HG02852 (cell line): ENCODE measurements at regions not wholly inside any gene's neighbourhood (a gene's known extent, or its start where the extent isn't known, plus 50 kb on each side); places are given as distances from the start of the nearest gene placed in this dataset.
"Not testable (repeated sequence)": the region's sequence is repeated elsewhere in the genome, so short reads cannot be mapped to it uniquely, and the experiment has no call there.

ENCODE experiments used
- ATAC-seq: cut with Tn5 transposase; IDR thresholded peaks from one replicate; pipeline ENCODE4 v1.9.1; 2021; ENCODE audit warnings: mild to moderate bottlenecking, moderate library complexity; ENCODE audit not compliant: unreplicated experiment

GRCh38 chr3:175989161-175989560, 1130.0 kb downstream of the NAALADL2 start:
- ATAC-seq, result no peak

- no peak for ATAC-seq
These were observed 1129.3 kb downstream of the NAALADL2 start for GRCh38 chr3:175988401-175988800.

- ATAC-seq, result no peak
These were observed 1126.6 kb downstream of the NAALADL2 start for GRCh38 chr3:175985781-175986180.

GRCh38 chr3:175983379-175983778, 1124.2 kb downstream of the NAALADL2 start:
- no peak for ATAC-seq

- ATAC-seq, result no peak
These were observed 1121.5 kb downstream of the NAALADL2 start for GRCh38 chr3:175980486-175981090.

- no peak for ATAC-seq
These were observed 1119.0 kb downstream of the NAALADL2 start for GRCh38 chr3:175977968-175978752.

GRCh38 chr3:175969456-175969855, 1110.3 kb downstream of the NAALADL2 start:
- ATAC-seq, result no peak

- ATAC-seq, result no peak
These were observed 1105.9 kb downstream of the NAALADL2 start for GRCh38 chr3:175965036-175965435.

- ATAC-seq, result no peak
These were observed 1098.3 kb downstream of the NAALADL2 start for GRCh38 chr3:175957427-175957826.

GRCh38 chr3:175956964-175957363, 1097.8 kb downstream of the NAALADL2 start:
- no peak for ATAC-seq

GRCh38 chr3:175951047-175951694, 1092.0 kb downstream of the NAALADL2 start:
- no peak for ATAC-seq

- no peak for ATAC-seq
These were observed 1088.9 kb downstream of the NAALADL2 start for GRCh38 chr3:175948041-175948440.

- ATAC-seq, result no peak
These were observed 1082.2 kb downstream of the NAALADL2 start for GRCh38 chr3:175941352-175941751.

- ATAC-seq, result no peak
These were observed 1081.7 kb downstream of the NAALADL2 start for GRCh38 chr3:175940881-175941280.

GRCh38 chr3:175940243-175940642, 1081.1 kb downstream of the NAALADL2 start:
- no peak for ATAC-seq

GRCh38 chr3:175937367-175937766, 1078.2 kb downstream of the NAALADL2 start:
- ATAC-seq, result not testable (repeated sequence)

GRCh38 chr3:175932586-175932985, 1073.5 kb downstream of the NAALADL2 start:
- no peak for ATAC-seq

- no peak for ATAC-seq
These were observed 1060.0 kb downstream of the NAALADL2 start for GRCh38 chr3:175919133-175919532.

- ATAC-seq, result no peak
These were observed 1057.2 kb downstream of the NAALADL2 start for GRCh38 chr3:175916191-175916934.

- ATAC-seq, result no peak
These were observed 1055.7 kb downstream of the NAALADL2 start for GRCh38 chr3:175914785-175915184.

- ATAC-seq, result no peak
These were observed 1054.2 kb downstream of the NAALADL2 start for GRCh38 chr3:175913286-175913685.
